ENCODE measurements at regions not wholly inside any gene's neighbourhood (a gene's known extent, or its start where the extent isn't known, plus 50 kb on each side); places are given as distances from the start of the nearest gene placed in this dataset.

DNA sequence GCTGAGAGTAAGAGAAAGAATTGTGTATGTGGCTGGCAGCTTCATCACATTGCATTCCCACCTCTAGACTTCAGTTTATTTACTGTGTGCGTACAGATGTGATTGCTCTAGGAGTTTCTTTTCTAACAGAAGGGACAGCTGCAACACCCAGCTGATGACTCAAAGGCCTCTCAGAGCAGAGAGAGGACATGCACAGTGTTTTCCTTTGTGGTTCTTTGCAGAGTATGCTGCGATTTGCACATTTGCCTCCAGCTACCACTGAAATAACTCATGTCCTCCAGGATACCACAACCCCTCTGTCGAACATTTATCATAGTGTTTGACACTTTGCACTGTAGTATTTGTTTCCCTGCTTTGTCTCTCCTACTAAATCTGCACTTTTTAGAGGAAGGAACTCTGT lies 294.1 kb downstream of the STIM2 start:
- TF ChIP-seq EZH2phosphoT487 (IDR thresholded peaks at IDR 0.05; ENCODE audit: insufficient read depth, low read depth): no peak
- no peak for TF ChIP-seq EZH2 (IDR thresholded peaks at IDR 0.05; ENCODE audit: insufficient read depth, poor library complexity, severe bottlenecking)
